ENCODE measurements at regions not wholly inside any gene's neighbourhood (a gene's known extent, or its start where the extent isn't known, plus 50 kb on each side); places are given as distances from the start of the nearest gene placed in this dataset.
"Not testable (repeated sequence)": the region's sequence is repeated elsewhere in the genome, so short reads cannot be mapped to it uniquely, and the experiment has no call there.

DNA sequence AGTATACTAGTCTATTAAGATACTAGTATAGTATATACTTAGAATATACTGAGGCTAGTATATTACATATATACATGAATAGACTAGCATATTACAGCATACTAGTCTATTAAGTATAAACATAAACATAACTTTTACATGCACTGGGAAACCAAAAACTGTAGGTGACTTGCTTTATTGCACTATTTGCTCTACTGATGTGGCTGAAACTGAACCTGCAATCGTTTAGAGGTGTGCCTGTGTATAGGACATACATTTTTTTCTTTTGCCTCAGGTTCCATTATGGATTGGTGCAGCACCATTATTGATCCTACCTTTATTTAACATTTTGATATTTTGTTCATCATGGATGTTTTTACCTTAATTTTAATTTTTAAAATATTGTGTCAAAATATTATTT, 143.2 kb upstream of the RGS6 start:
- no peaks in the 10 kb centered on the region for H3K36me3 ChIP-seq (ENCODE audit: insufficient read depth, low read length)
- no peaks in the 10 kb centered on the region for H3K4me1 ChIP-seq (ENCODE audit: insufficient read depth, low read length)
- no peaks in the 10 kb centered on the region for H3K9me3 ChIP-seq (ENCODE audit: control insufficient read depth, insufficient read depth, low read length)
- no peak overlapping the region for H3K9ac ChIP-seq (ENCODE audit: low read depth, low read length)

GRCh38 chr14:71799841-71800240, 132.4 kb upstream of the RGS6 start:
- H3K36me3 ChIP-seq (ENCODE audit: insufficient read depth, low read length): no peaks in the 10 kb centered on the region
- no peaks in the 10 kb centered on the region for H3K9me3 ChIP-seq (ENCODE audit: control insufficient read depth, insufficient read depth, low read length)
- H3K4me1 ChIP-seq (ENCODE audit: insufficient read depth, low read length): peaks cover 13% of the 10 kb centered on the region
- no peak overlapping the region for H3K9ac ChIP-seq (ENCODE audit: low read depth, low read length)

DNA sequence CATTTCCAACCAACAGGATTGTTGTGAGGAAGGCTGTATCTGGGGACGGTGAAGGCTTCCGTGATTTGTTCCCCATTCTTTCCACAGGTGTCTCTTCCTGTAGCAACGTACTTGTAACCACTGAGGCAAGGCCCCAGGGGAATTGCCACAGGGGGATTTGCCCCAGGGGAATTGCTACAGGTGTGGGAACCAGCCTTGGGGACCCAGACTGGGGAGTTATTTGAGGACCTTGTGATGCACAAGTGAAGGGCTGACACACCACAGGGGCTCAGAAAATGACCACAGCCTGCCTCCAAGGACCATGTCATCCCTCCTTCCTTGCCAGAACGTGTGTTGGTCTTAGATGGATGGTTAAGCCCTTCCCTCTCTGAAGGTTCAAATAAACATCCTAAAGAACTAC, 131.4 kb upstream of the RGS6 start:
- no peaks in the 10 kb centered on the region for H3K9me3 ChIP-seq (ENCODE audit: control insufficient read depth, insufficient read depth, low read length)
- H3K9ac ChIP-seq (ENCODE audit: low read depth, low read length): no peak overlapping the region
- H3K4me1 ChIP-seq (ENCODE audit: insufficient read depth, low read length): peaks cover 13% of the 10 kb centered on the region
- H3K36me3 ChIP-seq (ENCODE audit: insufficient read depth, low read length): no peaks in the 10 kb centered on the region

DNA sequence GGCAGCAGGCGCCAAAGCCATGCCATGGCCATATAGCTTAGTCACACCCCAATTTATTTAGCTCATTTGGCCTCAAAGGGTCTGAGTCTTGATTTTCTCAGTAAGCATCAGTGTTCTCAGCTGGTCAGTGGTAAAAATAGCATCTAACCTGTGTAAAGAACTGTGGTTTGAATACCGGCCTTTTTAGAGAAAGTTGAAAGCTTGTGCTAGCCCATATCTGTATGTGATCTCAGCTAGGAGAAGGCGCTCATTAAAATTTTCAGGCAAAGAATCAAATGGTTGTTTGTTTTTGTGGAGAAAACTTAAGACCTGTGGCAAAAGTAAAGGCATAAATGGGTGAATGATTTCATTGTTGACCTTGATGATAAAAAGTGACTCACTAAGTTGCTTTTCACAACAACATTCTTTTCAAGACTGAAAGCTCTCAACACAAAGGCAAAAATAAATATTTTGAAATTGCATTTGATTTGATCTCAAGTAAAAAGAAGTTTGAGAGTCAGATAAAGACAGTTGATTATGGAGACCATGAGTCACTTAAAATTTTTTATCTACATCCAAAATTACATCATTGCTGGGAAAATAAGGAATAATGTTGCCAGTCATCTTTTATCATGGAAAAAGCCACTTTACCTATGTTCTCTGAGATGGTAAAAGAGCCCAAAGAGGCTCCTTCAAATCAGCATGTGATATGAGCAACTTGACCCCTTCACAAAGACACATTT, 128.5 kb upstream of the RGS6 start:
- Histone ChIP-seq H3K4me1 (ENCODE audit: insufficient read depth, low read length) (peaks cover 13% of the 10 kb centered on the region), H3K9ac (ENCODE audit: low read depth, low read length) (no peak overlapping the region)

GRCh38 chr14:71804992-71805391, 127.2 kb upstream of the RGS6 start:
- no peaks in the 10 kb centered on the region for H3K9me3 ChIP-seq (ENCODE audit: control insufficient read depth, insufficient read depth, low read length)
- no peak overlapping the region for H3K9ac ChIP-seq (ENCODE audit: low read depth, low read length)
- peaks cover 13% of the 10 kb centered on the region for H3K4me1 ChIP-seq (ENCODE audit: insufficient read depth, low read length)
- no peaks in the 10 kb centered on the region for H3K36me3 ChIP-seq (ENCODE audit: insufficient read depth, low read length)

More for the DNA sequence above, 128.5 kb upstream of the RGS6 start:
- H3K36me3 ChIP-seq (ENCODE audit: insufficient read depth, low read length): no peaks in the 10 kb centered on the region
- H3K9me3 ChIP-seq (ENCODE audit: control insufficient read depth, insufficient read depth, low read length): no peaks in the 10 kb centered on the region

GRCh38 chr14:71807049-71807448, 125.2 kb upstream of the RGS6 start:
- H3K36me3 ChIP-seq (ENCODE audit: insufficient read depth, low read length); H3K9me3 ChIP-seq (ENCODE audit: control insufficient read depth, insufficient read depth, low read length); H3K9ac ChIP-seq (ENCODE audit: low read depth, low read length): not testable (repeated sequence)
- H3K4me1 ChIP-seq (ENCODE audit: insufficient read depth, low read length): peaks cover 13% of the 10 kb centered on the region

DNA sequence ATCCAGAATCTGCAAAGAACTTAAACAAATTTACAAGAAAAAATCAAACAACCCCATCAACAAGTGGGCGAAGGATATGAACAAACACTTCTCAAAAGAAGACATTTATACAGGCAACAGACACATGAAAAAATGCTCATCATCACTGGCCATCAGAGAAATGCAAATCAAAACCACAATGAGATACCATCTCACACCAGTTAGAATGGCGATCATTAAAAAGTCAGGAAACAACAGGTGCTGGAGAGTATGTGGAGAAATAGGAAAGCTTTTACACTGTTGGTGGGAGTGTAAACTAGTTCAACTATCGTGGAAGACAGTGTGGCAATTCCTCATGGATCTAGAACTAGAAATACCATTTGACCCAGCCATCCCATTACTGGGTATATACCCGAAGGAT, 121.4 kb upstream of the RGS6 start:
- not testable (repeated sequence) for H3K9ac ChIP-seq (ENCODE audit: low read depth, low read length); H3K4me1 ChIP-seq (ENCODE audit: insufficient read depth, low read length); H3K9me3 ChIP-seq (ENCODE audit: control insufficient read depth, insufficient read depth, low read length); H3K36me3 ChIP-seq (ENCODE audit: insufficient read depth, low read length)

GRCh38 chr14:71812693-71813092, 119.5 kb upstream of the RGS6 start:
- Histone ChIP-seq H3K36me3 (ENCODE audit: insufficient read depth, low read length) (no peaks in the 10 kb centered on the region), H3K9ac (ENCODE audit: low read depth, low read length) (no peak overlapping the region), H3K9me3 (ENCODE audit: control insufficient read depth, insufficient read depth, low read length) (no peaks in the 10 kb centered on the region), H3K4me1 (ENCODE audit: insufficient read depth, low read length) (no peaks in the 10 kb centered on the region)

DNA sequence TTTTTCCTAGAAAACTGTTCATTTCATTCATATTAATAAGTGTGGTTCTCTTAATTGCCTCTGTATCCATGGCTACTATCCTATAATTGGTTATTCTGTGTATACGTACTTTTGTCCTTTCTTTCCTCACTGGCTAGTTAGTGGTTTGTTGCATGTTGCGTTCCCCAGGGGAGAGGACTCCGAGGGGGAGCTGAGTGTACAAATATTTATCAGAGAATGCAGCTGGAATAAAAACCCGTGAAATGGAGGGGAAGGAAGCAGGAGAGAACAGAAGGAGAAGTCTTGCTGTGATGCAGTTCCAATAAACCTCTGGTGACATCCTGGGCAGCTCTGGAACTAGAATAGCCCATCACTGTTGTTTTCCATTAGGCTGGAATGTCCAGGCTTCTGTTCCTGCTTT, 117.1 kb upstream of the RGS6 start:
- Histone ChIP-seq H3K9ac (ENCODE audit: low read depth, low read length) (no peak overlapping the region), H3K4me1 (ENCODE audit: insufficient read depth, low read length) (no peaks in the 10 kb centered on the region), H3K9me3 (ENCODE audit: control insufficient read depth, insufficient read depth, low read length) (no peaks in the 10 kb centered on the region), H3K36me3 (ENCODE audit: insufficient read depth, low read length) (no peaks in the 10 kb centered on the region)

- Histone ChIP-seq H3K36me3 (ENCODE audit: insufficient read depth, low read length) (no peaks in the 10 kb centered on the region), H3K9me3 (ENCODE audit: control insufficient read depth, insufficient read depth, low read length) (no peaks in the 10 kb centered on the region), H3K9ac (ENCODE audit: low read depth, low read length) (no peak overlapping the region), H3K4me1 (ENCODE audit: insufficient read depth, low read length) (no peaks in the 10 kb centered on the region; the same call in 1 of the 2 replicates)
These were observed 107.4 kb upstream of the RGS6 start for GRCh38 chr14:71824816-71825215.

- H3K9ac ChIP-seq (ENCODE audit: low read depth, low read length): no peak overlapping the region
- peaks cover 4% of the 10 kb centered on the region; the same call in 1 of the 2 replicates for H3K4me1 ChIP-seq (ENCODE audit: insufficient read depth, low read length)
- no peaks in the 10 kb centered on the region for H3K9me3 ChIP-seq (ENCODE audit: control insufficient read depth, insufficient read depth, low read length)
- no peaks in the 10 kb centered on the region for H3K36me3 ChIP-seq (ENCODE audit: insufficient read depth, low read length)
These were observed 98.8 kb upstream of the RGS6 start for GRCh38 chr14:71833476-71833875.

- Histone ChIP-seq H3K9me3 (ENCODE audit: control insufficient read depth, insufficient read depth, low read length) (no peaks in the 10 kb centered on the region), H3K4me1 (ENCODE audit: insufficient read depth, low read length) (peaks cover 4% of the 10 kb centered on the region; the same call in 1 of the 2 replicates), H3K36me3 (ENCODE audit: insufficient read depth, low read length) (no peaks in the 10 kb centered on the region), H3K9ac (ENCODE audit: low read depth, low read length) (no peak overlapping the region)
These were observed 97.7 kb upstream of the RGS6 start for GRCh38 chr14:71834284-71835204.

- no peaks in the 10 kb centered on the region; the same call in 1 of the 2 replicates for H3K9me3 ChIP-seq (ENCODE audit: control insufficient read depth, insufficient read depth, low read length)
- H3K36me3 ChIP-seq (ENCODE audit: insufficient read depth, low read length): no peaks in the 10 kb centered on the region
- H3K4me1 ChIP-seq (ENCODE audit: insufficient read depth, low read length): no peaks in the 10 kb centered on the region
- no peak overlapping the region for H3K9ac ChIP-seq (ENCODE audit: low read depth, low read length)
These were observed 80.0 kb upstream of the RGS6 start for GRCh38 chr14:71852181-71852580.

GRCh38 chr14:71855399-71856036, 76.7 kb upstream of the RGS6 start:
- Histone ChIP-seq H3K9me3 (ENCODE audit: control insufficient read depth, insufficient read depth, low read length) (no peaks in the 10 kb centered on the region; the same call in 1 of the 2 replicates), H3K4me1 (ENCODE audit: insufficient read depth, low read length) (no peaks in the 10 kb centered on the region), H3K36me3 (ENCODE audit: insufficient read depth, low read length) (no peaks in the 10 kb centered on the region), H3K9ac (ENCODE audit: low read depth, low read length) (no peak overlapping the region)

Data from ES-I3 (cell line).